Liver (tissue), 3 donors: ENCODE measurements at regions not wholly inside any gene's neighbourhood (a gene's known extent, or its start where the extent isn't known, plus 50 kb on each side); places are given as distances from the start of the nearest gene placed in this dataset.

Source experiments
- ATF3 ChIP-seq: IDR thresholded peaks from 2 replicates; pipeline ENCODE4 v1.6.1; 2016; ENCODE audit warnings: antibody characterized with exemption
- CTCF ChIP-seq: fragments of 150-350 bp; IDR thresholded peaks from 2 replicates; pipeline ENCODE4 v1.5.1; 2017; ENCODE audit warnings: improper control_type of control experiment, low read depth, low read length; ENCODE audit not compliant: missing input control
- EGR1 ChIP-seq, 2 donors: IDR thresholded peaks; 2 replicates each; pipeline ENCODE4 v1.6.1; 2016 to 2018; ENCODE audit warnings: antibody characterized with exemption in 2 of 2, low read depth in 2 of 2
- FOXA1 ChIP-seq: IDR thresholded peaks from 2 replicates; pipeline ENCODE4 v1.6.1; 2016; ENCODE audit warnings: antibody characterized with exemption
- GABPA ChIP-seq, 2 donors: IDR thresholded peaks in 1 of 2; conservative IDR thresholded peaks in 1 of 2; 2 replicates each; pipeline ENCODE4 v1.6.1; 2016; ENCODE audit warnings: antibody characterized with exemption in 2 of 2, mild to moderate bottlenecking in 1 of 2, moderate library complexity in 1 of 2
- MAX ChIP-seq: IDR thresholded peaks from 2 replicates; pipeline ENCODE4 v1.6.1; 2016; ENCODE audit warnings: antibody characterized with exemption
- RAD21 ChIP-seq, 2 donors: IDR thresholded peaks; 2 replicates each; pipeline ENCODE4 v1.6.1; 2016; ENCODE audit warnings: antibody characterized with exemption in 2 of 2, mild to moderate bottlenecking in 2 of 2
- SP1 ChIP-seq: IDR thresholded peaks from 2 replicates; pipeline ENCODE4 v1.6.1; 2018; ENCODE audit warnings: antibody characterized with exemption, mild to moderate bottlenecking
- TAF1 ChIP-seq: conservative IDR thresholded peaks from 2 replicates; pipeline ENCODE4 v1.6.1; 2016; ENCODE audit warnings: antibody characterized with exemption, mild to moderate bottlenecking
- YY1 ChIP-seq: IDR thresholded peaks from 2 replicates; pipeline ENCODE4 v1.6.1; 2016; ENCODE audit warnings: antibody characterized with exemption, mild to moderate bottlenecking
- donor health status: healthy.
- donor health status: healthy.

- TF ChIP-seq CTCF, result no peak
- no peak for TF ChIP-seq EGR1 (IDR thresholded peaks at IDR 0.05; ENCODE audit: low read depth in 2 of 2)
- TF ChIP-seq YY1, result no peak
- TF ChIP-seq RAD21 (IDR thresholded peaks at IDR 0.05), result no peak
- no peak for TF ChIP-seq SP1
- no peak for TF ChIP-seq ATF3
- no peak for TF ChIP-seq TAF1
- no peak for TF ChIP-seq MAX
- no peak for TF ChIP-seq FOXA1
- TF ChIP-seq GABPA (IDR thresholded peaks at IDR 0.05 in 1 of 2, conservative IDR thresholded peaks at IDR 0.05 in 1 of 2), result no peak
Measured at GRCh38 chr5:108562205-108562454, 180.2 kb upstream of the FBXL17 start.
